GM13976 (cell line): ENCODE measurements at regions not wholly inside any gene's neighbourhood (a gene's known extent, or its start where the extent isn't known, plus 50 kb on each side); places are given as distances from the start of the nearest gene placed in this dataset.

Experiments used
- DNase-seq: peaks from one replicate; pipeline ENCODE4 v3.0.0; 2012; ENCODE audit warnings: low spot score
- CTCF ChIP-seq: IDR thresholded peaks from 2 replicates; pipeline ENCODE4 v1.5.1; 2012; ENCODE audit warnings: borderline replicate concordance, mild to moderate bottlenecking; ENCODE audit not compliant: insufficient read depth; ENCODE audit errors: extremely low read depth, missing control alignments, control extremely low read depth
- in situ Hi-C: fragments of 300-500 bp; cut with MboI; formaldehyde crosslinking; loops from one replicate; pipeline ENCODE4 v1.12.0; 2022; ENCODE audit warnings: low sequenced_read_pairs, mixed read lengths, inconsistent platforms; ENCODE audit not compliant: unreplicated experiment

- in situ Hi-C loops = loop anchor here (25.0 kb wide), 4 partner anchors 113 to 1188 kb away; no protein-coding TSS in a partner anchor
Measured at GRCh38 chr12:92574911-92575570, 127.7 kb upstream of the PLEKHG7 start.

GRCh38 chr12:92574051-92574783 lies 128.6 kb upstream of the PLEKHG7 start:
- no peak for DNase-seq
- in situ Hi-C loops = loop anchor here (25.0 kb wide), 1 partner anchor 112 kb away; no protein-coding TSS in a partner anchor
- peak; percentile 8 for TF ChIP-seq CTCF

More at GRCh38 chr12:92574911-92575570, 127.7 kb upstream of the PLEKHG7 start:
- DNase-seq = no peak
- no peak for TF ChIP-seq CTCF

- in situ Hi-C loops = loop anchor here (25.0 kb wide), 1 partner anchor 111 kb away; no protein-coding TSS in a partner anchor
- DNase-seq = no peak
- no peak for TF ChIP-seq CTCF
Measured at GRCh38 chr12:92573104-92573503, 129.7 kb upstream of the PLEKHG7 start.

- TF ChIP-seq CTCF = no peak
Measured at GRCh38 chr12:92571844-92572543, 130.8 kb upstream of the PLEKHG7 start.

GRCh38 chr12:92571169-92571568 lies 131.6 kb upstream of the PLEKHG7 start:
- no peak for DNase-seq
- no peak for TF ChIP-seq CTCF
- in situ Hi-C loops = loop anchor here (25.0 kb wide), 1 partner anchor 109 kb away; no protein-coding TSS in a partner anchor

More at GRCh38 chr12:92571844-92572543, 130.8 kb upstream of the PLEKHG7 start:
- DNase-seq = no peak
- in situ Hi-C loops = loop anchor here (25.0 kb wide), 1 partner anchor 110 kb away; no protein-coding TSS in a partner anchor
